Activated naive CD8-positive, alpha-beta T cell treated with anti-CD3 and anti-CD28 coated beads, Interleukin-2, amount 50 U/mL, for 24 hours (primary cell): ENCODE measurements at regions not wholly inside any gene's neighbourhood (a gene's known extent, or its start where the extent isn't known, plus 50 kb on each side); places are given as distances from the start of the nearest gene placed in this dataset.
"Not testable (repeated sequence)": the region's sequence is repeated elsewhere in the genome, so short reads cannot be mapped to it uniquely, and the experiment has no call there.

ENCODE experiments used
- ATAC-seq: fragments of 150-1000 bp; cut with Tn5 transposase; one replicate; pipeline ENCODE4 v1.10.0; 2021
- DNase-seq: peaks from one replicate; pipeline ENCODE4 v3.0.0; 2021
- H3K27ac Mint-ChIP-seq: one replicate; pipeline ENCODE4 v1.8.0; 2021; ENCODE audit warnings: mild to moderate bottlenecking, mixed read lengths
- H3K27me3 Mint-ChIP-seq: one replicate; pipeline ENCODE4 v1.8.0; 2021; ENCODE audit warnings: mixed read lengths
- H3K36me3 Mint-ChIP-seq: one replicate; pipeline ENCODE4 v1.8.0; 2021; ENCODE audit warnings: low read depth, mixed read lengths
- H3K4me1 Mint-ChIP-seq: one replicate; pipeline ENCODE4 v1.8.0; 2021; ENCODE audit warnings: mixed read lengths
- H3K4me3 Mint-ChIP-seq: one replicate; pipeline ENCODE4 v1.8.0; 2021; ENCODE audit warnings: mild to moderate bottlenecking, moderate library complexity, mixed read lengths
- H3K9me3 Mint-ChIP-seq: one replicate; pipeline ENCODE4 v1.8.0; 2021; ENCODE audit warnings: mixed read lengths

GRCh38 chr12:28993720-28994119 lies 155.4 kb upstream of the FAR2 start:
- Mint-ChIP-seq H3K4me1 (peaks cover 2% of the 10 kb centered on the region), H3K27me3 (peaks cover 5% of the 10 kb centered on the region), H3K36me3 (no peaks in the 10 kb centered on the region), H3K9me3 (no peaks in the 10 kb centered on the region), H3K4me3 (no peak overlapping the region), H3K27ac (no peak overlapping the region)
- ATAC-seq, result no peak
- no peak for DNase-seq

- no peaks in the 10 kb centered on the region for H3K9me3 Mint-ChIP-seq
- H3K4me3 Mint-ChIP-seq, result no peak overlapping the region
- no peak for DNase-seq
- H3K27ac Mint-ChIP-seq, result no peak overlapping the region
- H3K36me3 Mint-ChIP-seq, result no peaks in the 10 kb centered on the region
- H3K27me3 Mint-ChIP-seq, result peaks cover 5% of the 10 kb centered on the region
- H3K4me1 Mint-ChIP-seq, result peaks cover 2% of the 10 kb centered on the region
- ATAC-seq, result no peak
Measured at GRCh38 chr12:28994179-28994715, 154.8 kb upstream of the FAR2 start.

- H3K27ac Mint-ChIP-seq, result no peak overlapping the region
- H3K9me3 Mint-ChIP-seq, result no peaks in the 10 kb centered on the region
- H3K36me3 Mint-ChIP-seq, result no peaks in the 10 kb centered on the region
- H3K27me3 Mint-ChIP-seq, result peaks cover 4% of the 10 kb centered on the region
- no peak for DNase-seq
- no peak overlapping the region for H3K4me3 Mint-ChIP-seq
- ATAC-seq, result no peak
- H3K4me1 Mint-ChIP-seq, result peaks cover 2% of the 10 kb centered on the region
Measured at GRCh38 chr12:28996688-28997087, 152.4 kb upstream of the FAR2 start.

- no peak for DNase-seq
- H3K4me3 Mint-ChIP-seq, result no peak overlapping the region
- H3K27me3 Mint-ChIP-seq, result peaks cover 4% of the 10 kb centered on the region
- H3K36me3 Mint-ChIP-seq, result no peaks in the 10 kb centered on the region
- H3K9me3 Mint-ChIP-seq, result no peaks in the 10 kb centered on the region
- H3K27ac Mint-ChIP-seq, result no peak overlapping the region
- peaks cover 2% of the 10 kb centered on the region for H3K4me1 Mint-ChIP-seq
- ATAC-seq, result peak; percentile 43
Measured at GRCh38 chr12:28998662-28999120, 150.4 kb upstream of the FAR2 start.

- H3K9me3 Mint-ChIP-seq, result peaks cover 5% of the 10 kb centered on the region
- H3K27me3 Mint-ChIP-seq, result peaks cover 4% of the 10 kb centered on the region
- no peak overlapping the region for H3K27ac Mint-ChIP-seq
- H3K4me3 Mint-ChIP-seq, result no peak overlapping the region
- DNase-seq, result no peak
- no peak for ATAC-seq
- H3K4me1 Mint-ChIP-seq, result no peaks in the 10 kb centered on the region
- no peaks in the 10 kb centered on the region for H3K36me3 Mint-ChIP-seq
Measured at GRCh38 chr12:29004066-29004935, 144.8 kb upstream of the FAR2 start.

GRCh38 chr12:29004936-29005304 lies 144.2 kb upstream of the FAR2 start:
- peaks cover 4% of the 10 kb centered on the region for H3K27me3 Mint-ChIP-seq
- H3K4me1 Mint-ChIP-seq, result no peaks in the 10 kb centered on the region
- H3K9me3 Mint-ChIP-seq, result peaks cover 5% of the 10 kb centered on the region
- no peak for DNase-seq
- H3K27ac Mint-ChIP-seq, result no peak overlapping the region
- H3K36me3 Mint-ChIP-seq, result no peaks in the 10 kb centered on the region
- no peak for ATAC-seq
- no peak overlapping the region for H3K4me3 Mint-ChIP-seq

- H3K4me1 Mint-ChIP-seq, result no peaks in the 10 kb centered on the region
- ATAC-seq, result no peak
- H3K4me3 Mint-ChIP-seq, result no peak overlapping the region
- H3K9me3 Mint-ChIP-seq, result peaks cover 5% of the 10 kb centered on the region
- H3K27me3 Mint-ChIP-seq, result peaks cover 2% of the 10 kb centered on the region
- no peak overlapping the region for H3K27ac Mint-ChIP-seq
- no peaks in the 10 kb centered on the region for H3K36me3 Mint-ChIP-seq
- no peak for DNase-seq
Measured at GRCh38 chr12:29008786-29009185, 140.3 kb upstream of the FAR2 start.

- Mint-ChIP-seq H3K4me1 (no peaks in the 10 kb centered on the region), H3K36me3 (no peaks in the 10 kb centered on the region), H3K27me3 (peaks cover 2% of the 10 kb centered on the region), H3K27ac (no peak overlapping the region), H3K4me3 (no peak overlapping the region), H3K9me3 (peaks cover 2% of the 10 kb centered on the region)
- DNase-seq, result no peak
- no peak for ATAC-seq
Measured at GRCh38 chr12:29012673-29013072, 136.4 kb upstream of the FAR2 start.

- not testable (repeated sequence) for H3K4me1 Mint-ChIP-seq, H3K36me3 Mint-ChIP-seq, H3K27me3 Mint-ChIP-seq, DNase-seq, H3K27ac Mint-ChIP-seq, H3K4me3 Mint-ChIP-seq, ATAC-seq, H3K9me3 Mint-ChIP-seq
Measured at GRCh38 chr12:29017532-29017931, 131.5 kb upstream of the FAR2 start.

- Mint-ChIP-seq H3K36me3 (no peaks in the 10 kb centered on the region), H3K4me3 (no peak overlapping the region), H3K27ac (no peak overlapping the region), H3K9me3 (peaks cover 6% of the 10 kb centered on the region), H3K4me1 (peaks cover 8% of the 10 kb centered on the region), H3K27me3 (peaks cover under 1% of the 10 kb centered on the region)
- DNase-seq (no peak), ATAC-seq (no peak)
Measured at GRCh38 chr12:29023436-29024076, 125.5 kb upstream of the FAR2 start.

GRCh38 chr12:29024117-29024516 lies 125.0 kb upstream of the FAR2 start:
- Mint-ChIP-seq H3K9me3 (peaks cover 6% of the 10 kb centered on the region), H3K4me3 (no peak overlapping the region), H3K27me3 (peaks cover 4% of the 10 kb centered on the region), H3K4me1 (peaks cover 8% of the 10 kb centered on the region), H3K36me3 (no peaks in the 10 kb centered on the region), H3K27ac (no peak overlapping the region)
- ATAC-seq, result no peak
- no peak for DNase-seq

GRCh38 chr12:29025937-29026336 lies 123.1 kb upstream of the FAR2 start:
- Mint-ChIP-seq H3K27ac (no peak overlapping the region), H3K9me3 (peaks cover 6% of the 10 kb centered on the region), H3K36me3 (no peaks in the 10 kb centered on the region), H3K4me1 (peaks cover 8% of the 10 kb centered on the region), H3K27me3 (peaks cover 6% of the 10 kb centered on the region), H3K4me3 (no peak overlapping the region)
- ATAC-seq (no peak), DNase-seq (no peak)

- no peaks in the 10 kb centered on the region for H3K36me3 Mint-ChIP-seq
- peak; percentile 40 for ATAC-seq
- peaks cover 6% of the 10 kb centered on the region for H3K27me3 Mint-ChIP-seq
- no peak overlapping the region for H3K27ac Mint-ChIP-seq
- H3K4me3 Mint-ChIP-seq, result no peak overlapping the region
- peaks cover 8% of the 10 kb centered on the region for H3K4me1 Mint-ChIP-seq
- DNase-seq, result no peak
- peaks cover 6% of the 10 kb centered on the region for H3K9me3 Mint-ChIP-seq
Measured at GRCh38 chr12:29026419-29026818, 122.7 kb upstream of the FAR2 start.

GRCh38 chr12:29029484-29029883 lies 119.6 kb upstream of the FAR2 start:
- peaks cover 15% of the 10 kb centered on the region for H3K27me3 Mint-ChIP-seq
- H3K36me3 Mint-ChIP-seq, H3K9me3 Mint-ChIP-seq, ATAC-seq, H3K4me3 Mint-ChIP-seq, DNase-seq, H3K27ac Mint-ChIP-seq, H3K4me1 Mint-ChIP-seq: not testable (repeated sequence)

- Mint-ChIP-seq H3K36me3 (no peaks in the 10 kb centered on the region), H3K9me3 (peaks cover 4% of the 10 kb centered on the region), H3K27me3 (peaks cover 15% of the 10 kb centered on the region), H3K4me1 (peaks cover 8% of the 10 kb centered on the region), H3K4me3 (no peak overlapping the region), H3K27ac (no peak overlapping the region)
- no peak for DNase-seq
- ATAC-seq, result no peak
Measured at GRCh38 chr12:29030006-29030405, 119.1 kb upstream of the FAR2 start.
